ENCODE measurements at regions not wholly inside any gene's neighbourhood (a gene's known extent, or its start where the extent isn't known, plus 50 kb on each side); places are given as distances from the start of the nearest gene placed in this dataset.

DNA sequence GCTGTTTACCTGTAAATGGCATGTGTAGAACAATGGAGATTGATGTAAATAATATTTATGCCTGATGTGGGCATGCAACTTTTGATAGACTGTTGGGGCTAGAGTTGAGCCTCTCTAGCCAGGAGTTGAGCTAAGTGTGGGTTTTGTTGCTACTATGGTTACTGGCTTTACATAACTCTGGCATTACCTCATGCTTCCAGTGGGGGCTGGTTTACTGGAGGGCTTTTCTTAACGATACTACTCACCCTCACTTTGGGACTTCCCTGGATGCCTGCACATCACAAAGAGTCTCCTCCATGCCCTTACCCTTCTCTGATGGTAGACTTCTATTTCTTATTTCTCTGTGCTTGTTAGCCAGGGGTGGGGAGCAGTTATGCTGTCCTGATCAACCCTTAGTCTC, 524.6 kb upstream of the CDH4 start:
- no peak overlapping the region for H3K4me2 ChIP-seq (ENCODE audit: insufficient read depth in 1 of 2, low read depth in 2 of 2, low read length in 2 of 2)
- no peak overlapping the region for H3K27ac ChIP-seq (ENCODE audit: low read depth, low read length)
- ChIA-PET POLR2A (ENCODE audit: partially characterized antibody) (no interaction called here), CTCF (ENCODE audit: partially characterized antibody) (interaction anchor here (1.0 to 5.2 kb wide), 3 partner anchors 9 to 359 kb away, joined by 3 to 20 read pairs (median 3); no protein-coding TSS in a partner anchor)
- H4K91ac ChIP-seq (replicated peaks; ENCODE audit: insufficient read length, low read length) = peak overlapping the region; percentile 92
- peak overlapping the region in 1 of 4 experiments; percentile 21; a peak in 1 of 8 replicates for H3K4me3 ChIP-seq (ENCODE audit: extremely low read depth in 1 of 4, insufficient read depth in 2 of 4, low read depth in 3 of 4, low read length in 4 of 4)
- peak overlapping the region; percentile 100; the same call in 1 of the 2 replicates for H2BK20ac ChIP-seq (ENCODE audit: low read length)
- H3K23me2 ChIP-seq (ENCODE audit: low read depth, low read length) = no peaks in the 10 kb centered on the region
- H3K79me2 ChIP-seq (ENCODE audit: control insufficient read depth in 1 of 2, insufficient read depth in 2 of 2, low read length in 2 of 2) = no peaks in the 10 kb centered on the region
- no peak overlapping the region for H3K56ac ChIP-seq (replicated peaks; ENCODE audit: insufficient read length, low read depth, low read length)
- H3K4me1 ChIP-seq (replicated peaks in 1 of 4; ENCODE audit: control insufficient read depth in 3 of 4, insufficient read depth in 4 of 4, low read length in 3 of 4) = peaks cover 11 to 22% (median 17%) of the 10 kb centered on the region in 4 experiments; a peak in 6 of 7 replicates
- H3K9me3 ChIP-seq (ENCODE audit: insufficient read depth in 2 of 2, low read depth in 1 of 2, low read length in 1 of 2) = peaks cover 2% of the 10 kb centered on the region in 2 experiments; a peak in 2 of 4 replicates
- peak overlapping the region; percentile 54; the same call in 1 of the 2 replicates for H2AK5ac ChIP-seq (ENCODE audit: low read depth, low read length)
- no peak overlapping the region for H3K18ac ChIP-seq (ENCODE audit: extremely low read depth, low read length)
- no peak overlapping the region for H3K14ac ChIP-seq (ENCODE audit: insufficient read length)
- H2BK120ac ChIP-seq (replicated peaks; ENCODE audit: low read depth, low read length) = peak overlapping the region; percentile 10
- 0 out of 2 replicates have a peak overlapping the region, but pooled peaks have one; percentile 65 for H2BK15ac ChIP-seq (ENCODE audit: low read length)
- H4K20me1 ChIP-seq (replicated peaks in 1 of 2; ENCODE audit: control insufficient read depth in 1 of 2, insufficient read depth in 2 of 2, low read length in 2 of 2) = no peaks in the 10 kb centered on the region
- peak overlapping the region; percentile 99; the same call in 1 of the 2 replicates for H2BK12ac ChIP-seq (ENCODE audit: low read depth, low read length)
- H2AFZ ChIP-seq (ENCODE audit: low read length) = no peak overlapping the region
- FAIRE-seq = no peak
- no peak overlapping the region for H4K5ac ChIP-seq (ENCODE audit: insufficient read length, low read depth, low read length)
- WGBS, 2 experiments (ENCODE audit: extremely low coverage in 1 of 2, insufficient coverage in 1 of 2, insufficient read length in 1 of 2, insufficient replicate concordance in 2 of 2, low coverage in 1 of 2, low lambda C conversion rate in 2 of 2, missing lambda C conversion rate in 1 of 2) = 69% methylated on average over 1 of the region's 1 CpG; no CpG with 5 or more reads in 1 of the 2 experiments
- H3K9ac ChIP-seq (replicated peaks in 1 of 4; ENCODE audit: extremely low read depth in 1 of 4, low read depth in 3 of 4, low read length in 3 of 4) = no peak overlapping the region
- no peak for DNase-seq (ENCODE audit: low read depth in 1 of 2, low spot score in 2 of 2)
- H3K23ac ChIP-seq (ENCODE audit: insufficient read length) = no peak overlapping the region
- H2BK5ac ChIP-seq (ENCODE audit: low read depth, low read length) = peak overlapping the region; percentile 74
- H3K4ac ChIP-seq (replicated peaks; ENCODE audit: insufficient read length, low read depth, low read length) = no peak overlapping the region
- H4K8ac ChIP-seq (ENCODE audit: extremely low read depth, insufficient read depth, low read length) = no peak overlapping the region
- no peaks in the 10 kb centered on the region for H3K79me1 ChIP-seq (ENCODE audit: low read depth, low read length)
- no peaks in the 10 kb centered on the region; a peak in 1 of 8 replicates for H3K36me3 ChIP-seq (ENCODE audit: control insufficient read depth in 2 of 4, insufficient read depth in 4 of 4, low read length in 3 of 4)
- H3K27me3 ChIP-seq (replicated peaks in 1 of 4; ENCODE audit: control insufficient read depth in 3 of 4, extremely low read depth in 1 of 4, insufficient read depth in 3 of 4, low read length in 3 of 4) = no peaks in the 10 kb centered on the region; a peak in 1 of 7 replicates
- no peak for TF ChIP-seq ZNF274 (IDR thresholded peaks at IDR 0.05; ENCODE audit: borderline replicate concordance, extremely low read depth, low read length)
- no peak for TF ChIP-seq FOSL1 (IDR thresholded peaks at IDR 0.05; ENCODE audit: insufficient read depth, low read depth, low read length)
- TF ChIP-seq CHD2 (IDR thresholded peaks at IDR 0.05; ENCODE audit: low read length) = no peak

All from H1 (cell line).